Brain microvascular endothelial cell (primary cell): ENCODE measurements at regions not wholly inside any gene's neighbourhood (a gene's known extent, or its start where the extent isn't known, plus 50 kb on each side); places are given as distances from the start of the nearest gene placed in this dataset.

Experiments used
- DNase-seq: peaks from one replicate; pipeline ENCODE4 v3.0.0-alpha.2; 2020
- H3K27ac ChIP-seq: fragments of 250-450 bp; sonication (Bioruptor Pico); 2 replicates; pipeline ENCODE4 v1.5.1; 2020; ENCODE audit warnings: mild to moderate bottlenecking, moderate library complexity
- H3K27me3 ChIP-seq: fragments of 250-450 bp; sonication (Bioruptor Pico); replicated peaks from 2 replicates; pipeline ENCODE4 v1.5.1; 2020; ENCODE audit warnings: mild to moderate bottlenecking
- H3K36me3 ChIP-seq: fragments of 250-450 bp; sonication (Bioruptor Pico); replicated peaks from 2 replicates; pipeline ENCODE4 v1.5.1; 2020; ENCODE audit warnings: mild to moderate bottlenecking
- H3K4me3 ChIP-seq: 2 replicates; pipeline ENCODE4 v1.5.1; 2011; ENCODE audit warnings: low read depth, mild to moderate bottlenecking, control low read depth, low read length, moderate library complexity
- in situ Hi-C: cut with HindIII; loops from 2 replicates; pipeline ENCODE4 v1.10.0; 2017; ENCODE audit warnings: low sequenced_read_pairs, low pct_ligation_motif_present
- TF ChIP-seq, protein P1 (sequence below): IDR thresholded peaks from 2 replicates; pipeline ENCODE4 v1.5.1; 2011; ENCODE audit warnings: low read depth, mild to moderate bottlenecking, moderate library complexity, low read length, control low read depth, inconsistent platforms; ENCODE audit errors: missing control alignments

DNA sequence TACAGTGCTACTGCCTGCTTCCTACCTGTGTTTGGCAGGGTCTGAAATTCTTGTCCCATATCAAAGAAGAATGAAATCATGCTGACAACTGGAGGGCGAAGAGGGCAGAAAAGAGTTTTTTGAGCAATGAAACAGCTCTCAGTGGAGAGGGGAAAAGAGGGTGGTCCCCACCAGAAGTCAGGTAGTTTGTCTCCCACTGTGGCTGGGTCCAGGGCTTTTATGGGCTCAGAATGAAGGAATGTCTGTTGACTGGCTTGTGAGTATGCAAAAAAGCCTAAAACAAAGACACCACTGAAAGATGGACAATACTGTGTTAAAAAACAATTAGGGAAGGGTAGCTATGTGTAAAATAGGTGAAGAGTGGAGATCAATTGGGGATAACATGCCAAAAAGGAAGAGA lies 115.0 kb downstream of the ADAM29 start:
- H3K27ac ChIP-seq: no peak overlapping the region
- DNase-seq: no peak
- in situ Hi-C loops: no loop called here
- H3K27me3 ChIP-seq: no peaks in the 10 kb centered on the region
- H3K4me3 ChIP-seq: no peak overlapping the region
- H3K36me3 ChIP-seq: no peaks in the 10 kb centered on the region
- TF ChIP-seq, protein P1, sequence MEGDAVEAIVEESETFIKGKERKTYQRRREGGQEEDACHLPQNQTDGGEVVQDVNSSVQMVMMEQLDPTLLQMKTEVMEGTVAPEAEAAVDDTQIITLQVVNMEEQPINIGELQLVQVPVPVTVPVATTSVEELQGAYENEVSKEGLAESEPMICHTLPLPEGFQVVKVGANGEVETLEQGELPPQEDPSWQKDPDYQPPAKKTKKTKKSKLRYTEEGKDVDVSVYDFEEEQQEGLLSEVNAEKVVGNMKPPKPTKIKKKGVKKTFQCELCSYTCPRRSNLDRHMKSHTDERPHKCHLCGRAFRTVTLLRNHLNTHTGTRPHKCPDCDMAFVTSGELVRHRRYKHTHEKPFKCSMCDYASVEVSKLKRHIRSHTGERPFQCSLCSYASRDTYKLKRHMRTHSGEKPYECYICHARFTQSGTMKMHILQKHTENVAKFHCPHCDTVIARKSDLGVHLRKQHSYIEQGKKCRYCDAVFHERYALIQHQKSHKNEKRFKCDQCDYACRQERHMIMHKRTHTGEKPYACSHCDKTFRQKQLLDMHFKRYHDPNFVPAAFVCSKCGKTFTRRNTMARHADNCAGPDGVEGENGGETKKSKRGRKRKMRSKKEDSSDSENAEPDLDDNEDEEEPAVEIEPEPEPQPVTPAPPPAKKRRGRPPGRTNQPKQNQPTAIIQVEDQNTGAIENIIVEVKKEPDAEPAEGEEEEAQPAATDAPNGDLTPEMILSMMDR: no peak

DNA sequence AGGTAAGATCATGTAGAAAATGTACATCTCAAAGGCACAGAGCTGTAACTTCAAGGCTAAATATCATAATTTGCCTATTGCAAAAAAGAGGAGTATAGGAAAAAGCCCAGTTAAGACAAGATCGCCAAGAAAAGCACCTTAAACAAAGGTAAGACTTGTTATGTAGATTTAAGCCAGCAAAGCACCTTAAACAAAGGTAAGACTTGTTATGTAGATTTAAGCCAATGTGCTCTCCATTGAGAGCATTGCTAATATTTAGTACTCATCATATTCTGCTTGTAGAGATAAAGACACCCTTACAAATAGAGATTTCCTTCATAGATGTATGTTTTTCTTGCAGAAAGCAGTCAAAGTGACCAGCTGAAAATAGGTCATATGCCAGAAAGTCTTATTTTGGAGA lies 115.8 kb downstream of the ADAM29 start:
- TF ChIP-seq, protein P1: no peak

DNA sequence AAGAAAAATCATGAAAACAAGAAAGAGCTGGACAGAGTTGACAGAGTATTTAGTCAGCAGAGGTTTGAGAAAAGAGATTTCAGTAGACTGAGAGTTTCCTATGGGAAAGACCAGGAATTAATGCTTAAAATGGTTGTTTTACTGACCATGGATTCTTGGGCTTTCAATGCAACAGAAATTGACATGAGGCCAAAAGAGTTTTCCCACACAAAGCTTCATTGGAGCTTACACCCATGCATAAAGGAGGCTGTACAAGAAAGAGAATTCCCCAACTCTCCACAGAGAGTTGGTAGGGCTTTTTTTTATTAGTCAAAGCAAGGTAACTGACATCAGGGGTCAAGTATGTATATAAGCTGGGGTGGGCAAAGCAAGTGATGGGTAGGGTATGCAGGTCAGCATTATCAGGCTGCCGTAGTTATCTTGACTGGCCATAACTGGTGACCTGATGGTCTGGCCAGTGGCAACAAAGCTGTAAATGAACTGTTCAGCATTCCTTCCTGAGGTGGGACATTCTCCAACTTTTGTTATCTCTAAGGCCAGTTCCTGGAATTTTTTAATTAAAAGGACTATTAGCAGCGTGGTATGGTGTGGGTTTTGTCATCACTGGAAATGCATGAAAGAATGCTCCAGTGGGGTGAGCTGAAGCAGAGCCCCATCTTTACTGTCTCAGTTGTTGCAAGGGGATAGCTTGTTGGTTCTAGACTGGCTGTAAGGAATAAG lies 117.0 kb downstream of the ADAM29 start:
- TF ChIP-seq, protein P1: no peak
- H3K4me3 ChIP-seq: no peak overlapping the region
- peak; percentile 10 for DNase-seq
- no peaks in the 10 kb centered on the region for H3K36me3 ChIP-seq
- no peaks in the 10 kb centered on the region for H3K27me3 ChIP-seq
- in situ Hi-C loops: no loop called here
- no peak overlapping the region for H3K27ac ChIP-seq

More for the DNA sequence above, 115.8 kb downstream of the ADAM29 start:
- no peak overlapping the region for H3K4me3 ChIP-seq
- H3K27ac ChIP-seq: no peak overlapping the region
- in situ Hi-C loops: no loop called here
- no peak for DNase-seq
- no peaks in the 10 kb centered on the region for H3K36me3 ChIP-seq
- no peaks in the 10 kb centered on the region for H3K27me3 ChIP-seq

DNA sequence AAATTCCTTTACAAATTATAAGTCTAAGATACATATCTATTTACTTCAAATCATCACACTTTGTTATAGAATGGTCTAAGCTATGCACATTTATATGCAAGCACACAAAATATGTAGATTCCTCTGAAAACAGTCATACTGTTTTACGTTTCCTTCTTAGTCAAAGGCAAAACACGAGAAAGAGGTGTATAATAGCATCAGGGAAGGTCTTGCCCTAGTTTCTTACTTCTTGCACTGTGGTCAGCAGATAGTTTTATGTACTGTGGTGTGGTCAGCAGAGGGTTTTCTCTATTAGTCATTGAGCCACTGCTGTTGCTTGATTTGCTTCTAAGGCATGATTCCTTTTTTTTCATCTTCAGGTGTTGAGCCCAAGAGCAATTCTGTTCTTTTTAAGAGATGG lies 117.7 kb downstream of the ADAM29 start:
- in situ Hi-C loops: no loop called here
- H3K4me3 ChIP-seq: no peak overlapping the region
- no peaks in the 10 kb centered on the region for H3K36me3 ChIP-seq
- TF ChIP-seq, protein P1: no peak
- DNase-seq: peak; percentile 85
- H3K27ac ChIP-seq: no peak overlapping the region
- H3K27me3 ChIP-seq: no peaks in the 10 kb centered on the region

DNA sequence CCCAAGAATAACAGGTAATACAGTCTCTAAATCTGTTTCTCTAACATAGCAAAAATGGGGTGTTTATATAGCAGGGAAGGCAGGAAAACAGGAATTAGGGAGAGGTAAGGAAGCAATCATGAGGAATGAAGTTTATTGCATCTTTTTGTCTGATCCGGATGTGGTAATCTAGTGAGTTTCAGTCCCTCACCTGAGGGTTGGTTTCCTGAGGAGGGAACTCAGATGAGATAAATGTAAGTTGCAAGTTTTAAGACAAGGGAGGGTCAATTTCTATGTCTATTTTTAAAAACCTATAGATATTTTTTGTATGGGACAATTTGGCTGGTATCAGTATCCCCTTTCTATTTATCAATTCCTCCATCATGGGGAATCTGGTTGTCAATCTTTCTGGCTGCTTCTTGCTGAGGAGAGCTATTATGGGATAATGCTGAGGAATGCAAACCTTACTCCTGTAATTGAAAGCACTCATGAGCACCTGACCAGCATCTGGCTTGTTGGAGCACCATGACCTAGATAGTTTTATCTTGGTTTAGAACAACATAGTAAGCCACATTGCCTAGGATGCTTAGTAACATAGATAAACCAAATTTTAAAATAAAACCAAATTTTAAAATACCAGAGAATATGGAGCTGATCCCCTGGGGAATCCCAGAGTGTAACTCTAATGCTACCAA lies 130.1 kb downstream of the ADAM29 start:
- TF ChIP-seq, protein P1: no peak
- no peaks in the 10 kb centered on the region for H3K36me3 ChIP-seq
- no peak overlapping the region for H3K27ac ChIP-seq
- DNase-seq: no peak
- in situ Hi-C loops: no loop called here
- no peak overlapping the region for H3K4me3 ChIP-seq
- no peaks in the 10 kb centered on the region for H3K27me3 ChIP-seq
